ENCODE measurements at regions not wholly inside any gene's neighbourhood (a gene's known extent, or its start where the extent isn't known, plus 50 kb on each side); places are given as distances from the start of the nearest gene placed in this dataset.
"Not testable (repeated sequence)": the region's sequence is repeated elsewhere in the genome, so short reads cannot be mapped to it uniquely, and the experiment has no call there.

- Histone ChIP-seq H3K9me3 (no peaks in the 10 kb centered on the region), H3K4me3 (replicated peaks in 1 of 3) (no peak overlapping the region), H3K27ac (no peak overlapping the region), H3K36me3 (no peaks in the 10 kb centered on the region), H3K27me3 (no peaks in the 10 kb centered on the region), H3K4me1 (no peaks in the 10 kb centered on the region)
- intact Hi-C loops (cut with DNase I): no loop called here
- 34 to 40% methylated on average over 6 of the region's 6 CpGs for WGBS, 2 donors
- TF ChIP-seq CTCF (IDR thresholded peaks at IDR 0.05): no peak
- DNase-seq: no peak
Observed at GRCh38 chr1:199512037-199512710, 515.3 kb upstream of the NR5A2 start.

- H3K9me3 ChIP-seq: no peaks in the 10 kb centered on the region
- H3K4me3 ChIP-seq (replicated peaks in 1 of 3): no peak overlapping the region
- intact Hi-C loops (cut with DNase I): no loop called here
- no peak for DNase-seq
- H3K27ac ChIP-seq: no peak overlapping the region
- H3K36me3 ChIP-seq: no peaks in the 10 kb centered on the region
- no peaks in the 10 kb centered on the region for H3K27me3 ChIP-seq
- TF ChIP-seq POLR2A (IDR thresholded peaks at IDR 0.05) (no peak), CTCF (IDR thresholded peaks at IDR 0.05) (no peak)
- no peaks in the 10 kb centered on the region for H3K4me1 ChIP-seq
- 69 to 93% methylated on average over 4 of the region's 4 CpGs for WGBS, 2 donors
Observed at GRCh38 chr1:199515261-199515660, 512.2 kb upstream of the NR5A2 start.

- DNase-seq: no peak
- no peak overlapping the region for H3K4me3 ChIP-seq (replicated peaks in 1 of 3)
- H3K27ac ChIP-seq: no peak overlapping the region
- H3K4me1 ChIP-seq: no peaks in the 10 kb centered on the region
- H3K27me3 ChIP-seq: no peaks in the 10 kb centered on the region
- no peaks in the 10 kb centered on the region for H3K9me3 ChIP-seq
- TF ChIP-seq POLR2A (IDR thresholded peaks at IDR 0.05) (no peak), CTCF (IDR thresholded peaks at IDR 0.05) (no peak)
- H3K36me3 ChIP-seq: no peaks in the 10 kb centered on the region
- intact Hi-C loops (cut with DNase I): no loop called here
- WGBS, 2 donors: 28 to 30% methylated on average over 1 of the region's 1 CpG
Observed at GRCh38 chr1:199522338-199522737, 505.2 kb upstream of the NR5A2 start.

DNA sequence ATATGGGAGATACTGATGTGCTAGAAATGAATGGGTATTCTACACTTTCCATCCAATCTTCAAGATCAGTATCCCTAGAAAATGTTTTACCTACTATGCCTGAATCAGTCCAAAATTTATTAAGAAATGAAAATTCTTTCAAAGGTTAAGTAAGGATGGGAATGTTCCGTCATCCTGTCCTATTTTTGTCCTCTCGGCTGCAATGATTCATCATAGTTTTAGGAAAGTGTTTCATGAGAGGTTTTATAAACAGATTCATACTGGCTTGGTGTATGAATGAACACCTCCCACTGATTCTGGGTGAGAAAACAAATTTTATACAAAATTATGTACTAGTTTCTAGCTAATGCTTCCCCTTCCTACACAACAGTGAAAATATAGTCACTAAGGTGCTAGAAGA, 504.6 kb upstream of the NR5A2 start:
- no peak for DNase-seq
- H3K4me3 ChIP-seq (replicated peaks in 1 of 3): no peak overlapping the region
- intact Hi-C loops (cut with DNase I): no loop called here
- no peaks in the 10 kb centered on the region for H3K4me1 ChIP-seq
- 85 to 86% methylated on average over 2 of the region's 2 CpGs for WGBS, 2 donors
- no peak overlapping the region for H3K27ac ChIP-seq
- no peaks in the 10 kb centered on the region for H3K9me3 ChIP-seq
- no peaks in the 10 kb centered on the region for H3K36me3 ChIP-seq
- no peak for TF ChIP-seq POLR2A (IDR thresholded peaks at IDR 0.05)
- TF ChIP-seq CTCF (IDR thresholded peaks at IDR 0.05): no peak
- H3K27me3 ChIP-seq: no peaks in the 10 kb centered on the region

DNA sequence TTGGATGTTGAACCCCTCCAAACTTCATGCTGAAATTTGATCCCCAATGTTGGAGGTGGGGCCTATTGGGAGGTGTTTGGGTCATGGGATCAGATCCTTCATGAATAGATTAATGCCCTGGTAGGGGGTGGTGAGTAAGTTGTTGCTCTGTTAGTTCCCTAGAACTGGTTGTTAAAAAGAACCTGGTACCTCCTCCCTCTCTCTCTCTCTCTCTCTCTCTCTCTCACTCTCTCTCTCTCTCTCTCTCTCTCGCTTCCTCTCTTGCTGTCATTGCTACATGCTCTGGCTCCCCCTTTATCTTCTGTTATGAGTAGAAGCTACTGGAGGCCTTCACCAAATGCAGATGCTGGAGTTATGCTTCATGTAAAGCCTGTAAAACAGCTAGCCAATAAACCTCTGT, 498.2 kb upstream of the NR5A2 start:
- Histone ChIP-seq H3K4me3 (replicated peaks in 1 of 3) (no peak overlapping the region), H3K27me3 (no peaks in the 10 kb centered on the region), H3K4me1 (no peaks in the 10 kb centered on the region), H3K9me3 (no peaks in the 10 kb centered on the region), H3K36me3 (no peaks in the 10 kb centered on the region), H3K27ac (no peak overlapping the region)
- DNase-seq: no peak
- TF ChIP-seq POLR2A (IDR thresholded peaks at IDR 0.05): no peak
- intact Hi-C loops (cut with DNase I): no loop called here
- WGBS, 2 donors: 79 to 85% methylated on average over 1 of the region's 1 CpG

DNA sequence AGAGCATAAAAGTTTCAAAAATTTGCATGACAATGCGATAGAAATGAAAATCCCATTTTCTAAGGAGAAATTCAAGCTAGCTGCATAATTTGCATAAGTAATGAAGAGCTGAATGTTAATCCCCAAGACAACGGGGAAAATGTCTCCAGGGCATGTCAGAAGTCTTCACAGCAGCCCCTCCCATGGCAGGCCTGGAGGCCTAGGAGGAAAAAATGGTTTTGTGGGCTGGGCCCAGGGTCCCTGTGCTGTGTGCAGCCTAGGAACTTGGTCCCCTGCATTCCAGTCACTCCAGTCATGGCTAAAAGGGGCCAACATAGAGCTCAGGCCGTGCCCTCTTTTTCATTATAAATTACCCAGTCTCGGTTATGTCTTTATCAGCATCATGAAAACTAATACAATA, 494.1 kb upstream of the NR5A2 start:
- H3K4me1 ChIP-seq; H3K27me3 ChIP-seq; H3K36me3 ChIP-seq; DNase-seq; H3K4me3 ChIP-seq (replicated peaks in 1 of 3); intact Hi-C loops (cut with DNase I); H3K9me3 ChIP-seq; H3K27ac ChIP-seq: not testable (repeated sequence)
- WGBS, 2 donors: 73 to 85% methylated on average over 4 of the region's 4 CpGs

All from thyroid gland (tissue), 4 donors.